ENCODE measurements at regions not wholly inside any gene's neighbourhood (a gene's known extent, or its start where the extent isn't known, plus 50 kb on each side); places are given as distances from the start of the nearest gene placed in this dataset.

GRCh38 chr5:175599210-175599609 lies 58.7 kb upstream of the HRH2 start:
- Histone ChIP-seq H3K27me3 (ENCODE audit: control insufficient read depth, insufficient read depth, low read length) (no peaks in the 10 kb centered on the region), H2AFZ (ENCODE audit: low read length) (no peak overlapping the region), H4K20me1 (ENCODE audit: control insufficient read depth, extremely low read depth, insufficient read depth, low read length) (no peaks in the 10 kb centered on the region), H3K4me3 (replicated peaks in 1 of 4; ENCODE audit: control extremely low read depth in 1 of 4, insufficient read depth in 1 of 4, low read depth in 3 of 4, low read length in 4 of 4) (no peak overlapping the region), H3K79me2 (ENCODE audit: control insufficient read depth, insufficient read depth, low read length) (no peaks in the 10 kb centered on the region), H3K4me2 (ENCODE audit: extremely low read depth, insufficient read depth, low read length) (no peak overlapping the region), H3K36me3 (ENCODE audit: control insufficient read depth, insufficient read depth, low read length) (no peaks in the 10 kb centered on the region), H3K9me3 (ENCODE audit: control insufficient read depth, insufficient read depth, low read depth, low read length) (no peaks in the 10 kb centered on the region), H3K4me1 (ENCODE audit: control insufficient read depth, extremely low read depth, insufficient read depth, low read length) (no peaks in the 10 kb centered on the region), H3K27ac (ENCODE audit: insufficient read depth, low read length) (no peak overlapping the region), H3K9ac (ENCODE audit: insufficient read depth, low read length) (no peak overlapping the region)
- no peak for DNase-seq (ENCODE audit: low read depth in 2 of 2)
- TF ChIP-seq CTCF (conservative IDR thresholded peaks at IDR 0.05 in 1 of 2, IDR thresholded peaks at IDR 0.05 in 1 of 2; ENCODE audit: low read depth in 1 of 2, low read length in 2 of 2) (no peak), EZH2 (IDR thresholded peaks at IDR 0.05; ENCODE audit: low read length, missing control alignments) (no peak)

- H3K4me2 ChIP-seq (ENCODE audit: extremely low read depth, insufficient read depth, low read length): no peak overlapping the region
- H3K4me1 ChIP-seq (ENCODE audit: control insufficient read depth, extremely low read depth, insufficient read depth, low read length): no peaks in the 10 kb centered on the region
- H4K20me1 ChIP-seq (ENCODE audit: control insufficient read depth, extremely low read depth, insufficient read depth, low read length): no peaks in the 10 kb centered on the region
- H3K36me3 ChIP-seq (ENCODE audit: control insufficient read depth, insufficient read depth, low read length): no peaks in the 10 kb centered on the region
- H2AFZ ChIP-seq (ENCODE audit: low read length): no peak overlapping the region
- H3K79me2 ChIP-seq (ENCODE audit: control insufficient read depth, insufficient read depth, low read length): no peaks in the 10 kb centered on the region
- H3K9me3 ChIP-seq (ENCODE audit: control insufficient read depth, insufficient read depth, low read depth, low read length): no peaks in the 10 kb centered on the region
- no peak for DNase-seq (ENCODE audit: low read depth in 2 of 2)
- H3K9ac ChIP-seq (ENCODE audit: insufficient read depth, low read length): no peak overlapping the region
- TF ChIP-seq EZH2 (IDR thresholded peaks at IDR 0.05; ENCODE audit: low read length, missing control alignments) (no peak), CTCF (conservative IDR thresholded peaks at IDR 0.05 in 1 of 2, IDR thresholded peaks at IDR 0.05 in 1 of 2; ENCODE audit: low read depth in 1 of 2, low read length in 2 of 2) (no peak)
- H3K27ac ChIP-seq (ENCODE audit: insufficient read depth, low read length): no peak overlapping the region
- H3K27me3 ChIP-seq (ENCODE audit: control insufficient read depth, insufficient read depth, low read length): no peaks in the 10 kb centered on the region
- H3K4me3 ChIP-seq (replicated peaks in 1 of 4; ENCODE audit: control extremely low read depth in 1 of 4, insufficient read depth in 1 of 4, low read depth in 3 of 4, low read length in 4 of 4): no peak overlapping the region
Measured at GRCh38 chr5:175603987-175604739, 53.7 kb upstream of the HRH2 start.

GRCh38 chr5:175606409-175606808 lies 51.5 kb upstream of the HRH2 start:
- Histone ChIP-seq H3K36me3 (ENCODE audit: control insufficient read depth, insufficient read depth, low read length) (no peaks in the 10 kb centered on the region), H3K27ac (ENCODE audit: insufficient read depth, low read length) (no peak overlapping the region), H3K9me3 (ENCODE audit: control insufficient read depth, insufficient read depth, low read depth, low read length) (no peaks in the 10 kb centered on the region), H3K27me3 (ENCODE audit: control insufficient read depth, insufficient read depth, low read length) (no peaks in the 10 kb centered on the region), H3K4me1 (ENCODE audit: control insufficient read depth, extremely low read depth, insufficient read depth, low read length) (no peaks in the 10 kb centered on the region), H3K9ac (ENCODE audit: insufficient read depth, low read length) (no peak overlapping the region), H3K4me2 (ENCODE audit: extremely low read depth, insufficient read depth, low read length) (no peak overlapping the region), H3K79me2 (ENCODE audit: control insufficient read depth, insufficient read depth, low read length) (no peaks in the 10 kb centered on the region), H4K20me1 (ENCODE audit: control insufficient read depth, extremely low read depth, insufficient read depth, low read length) (no peaks in the 10 kb centered on the region), H3K4me3 (replicated peaks in 1 of 4; ENCODE audit: control extremely low read depth in 1 of 4, insufficient read depth in 1 of 4, low read depth in 3 of 4, low read length in 4 of 4) (no peak overlapping the region), H2AFZ (ENCODE audit: low read length) (no peak overlapping the region)
- DNase-seq (ENCODE audit: low read depth in 2 of 2): no peak
- no peak for TF ChIP-seq EZH2 (IDR thresholded peaks at IDR 0.05; ENCODE audit: low read length, missing control alignments)
- no peak for TF ChIP-seq CTCF (conservative IDR thresholded peaks at IDR 0.05 in 1 of 2, IDR thresholded peaks at IDR 0.05 in 1 of 2; ENCODE audit: low read depth in 1 of 2, low read length in 2 of 2)
